ENCODE measurements at regions not wholly inside any gene's neighbourhood (a gene's known extent, or its start where the extent isn't known, plus 50 kb on each side); places are given as distances from the start of the nearest gene placed in this dataset.

GRCh38 chr13:47146136-47146535, 249.3 kb upstream of the HTR2A start:
- TF ChIP-seq, protein P1, sequence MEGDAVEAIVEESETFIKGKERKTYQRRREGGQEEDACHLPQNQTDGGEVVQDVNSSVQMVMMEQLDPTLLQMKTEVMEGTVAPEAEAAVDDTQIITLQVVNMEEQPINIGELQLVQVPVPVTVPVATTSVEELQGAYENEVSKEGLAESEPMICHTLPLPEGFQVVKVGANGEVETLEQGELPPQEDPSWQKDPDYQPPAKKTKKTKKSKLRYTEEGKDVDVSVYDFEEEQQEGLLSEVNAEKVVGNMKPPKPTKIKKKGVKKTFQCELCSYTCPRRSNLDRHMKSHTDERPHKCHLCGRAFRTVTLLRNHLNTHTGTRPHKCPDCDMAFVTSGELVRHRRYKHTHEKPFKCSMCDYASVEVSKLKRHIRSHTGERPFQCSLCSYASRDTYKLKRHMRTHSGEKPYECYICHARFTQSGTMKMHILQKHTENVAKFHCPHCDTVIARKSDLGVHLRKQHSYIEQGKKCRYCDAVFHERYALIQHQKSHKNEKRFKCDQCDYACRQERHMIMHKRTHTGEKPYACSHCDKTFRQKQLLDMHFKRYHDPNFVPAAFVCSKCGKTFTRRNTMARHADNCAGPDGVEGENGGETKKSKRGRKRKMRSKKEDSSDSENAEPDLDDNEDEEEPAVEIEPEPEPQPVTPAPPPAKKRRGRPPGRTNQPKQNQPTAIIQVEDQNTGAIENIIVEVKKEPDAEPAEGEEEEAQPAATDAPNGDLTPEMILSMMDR (IDR thresholded peaks at IDR 0.05) = no peak

DNA sequence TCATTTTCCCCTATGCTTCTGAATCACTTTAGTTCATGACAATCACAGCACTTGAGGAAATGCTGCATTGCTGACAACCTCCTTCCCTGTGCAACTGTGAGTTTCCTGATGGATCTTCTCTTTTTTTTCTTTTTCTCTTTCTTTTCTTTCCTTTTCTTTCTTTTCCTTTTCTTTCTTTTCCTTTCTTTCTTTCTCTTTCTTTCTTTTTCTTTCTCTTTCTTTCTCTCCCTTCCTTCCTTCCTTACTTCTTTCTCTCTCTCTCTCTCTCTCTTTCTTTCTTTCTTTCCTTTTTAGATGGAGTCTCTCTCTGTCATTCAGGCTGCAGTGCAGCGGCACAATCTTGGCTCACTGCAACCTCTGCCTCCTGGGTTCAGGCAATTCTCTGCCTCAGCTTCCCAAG, 247.9 kb upstream of the HTR2A start:
- TF ChIP-seq, protein P1 (IDR thresholded peaks at IDR 0.05) = no peak

DNA sequence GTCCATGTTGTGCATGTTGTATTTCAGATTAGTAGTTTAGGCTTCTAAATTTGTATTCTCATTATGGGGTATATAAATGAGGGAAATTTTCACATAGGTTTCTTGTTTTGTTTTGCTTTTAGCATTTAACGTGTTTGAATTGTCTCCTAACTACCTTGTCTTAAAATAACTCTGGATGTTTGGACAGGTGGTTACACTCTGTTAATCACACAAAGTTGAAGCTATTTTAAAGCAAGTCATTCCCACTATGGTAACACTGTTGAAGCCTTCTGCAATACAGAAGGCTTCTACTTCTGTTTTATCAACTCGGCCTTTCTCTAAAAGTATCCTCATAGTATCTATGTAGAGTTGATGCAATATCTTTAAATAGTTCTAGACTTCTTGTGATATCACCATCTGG, 245.3 kb upstream of the HTR2A start:
- TF ChIP-seq, protein P1 (IDR thresholded peaks at IDR 0.05) = no peak

DNA sequence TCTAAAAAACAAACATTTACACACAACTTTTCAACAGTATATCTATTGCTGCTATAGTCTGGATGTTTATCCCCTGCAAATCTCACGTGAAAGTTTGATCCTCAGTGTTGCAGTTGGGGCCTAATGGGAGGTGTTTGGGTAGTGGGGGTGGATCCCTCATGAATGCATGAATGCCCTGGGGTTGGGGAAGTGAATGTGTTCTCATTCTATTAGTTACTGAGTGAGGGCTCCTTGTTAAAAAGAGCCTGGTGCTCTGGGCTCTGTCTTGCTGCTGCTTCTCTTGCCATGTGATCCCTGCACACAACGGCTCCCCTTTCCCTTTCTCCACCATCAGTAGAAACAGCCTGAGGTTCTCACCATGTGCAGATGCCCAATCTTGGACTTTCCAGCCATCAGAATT, 242.7 kb upstream of the HTR2A start:
- TF ChIP-seq, protein P1 (IDR thresholded peaks at IDR 0.05) = no peak

- TF ChIP-seq, protein P1 (IDR thresholded peaks at IDR 0.05) = no peak
Measured at GRCh38 chr13:47136504-47136941, 239.7 kb upstream of the HTR2A start.

DNA sequence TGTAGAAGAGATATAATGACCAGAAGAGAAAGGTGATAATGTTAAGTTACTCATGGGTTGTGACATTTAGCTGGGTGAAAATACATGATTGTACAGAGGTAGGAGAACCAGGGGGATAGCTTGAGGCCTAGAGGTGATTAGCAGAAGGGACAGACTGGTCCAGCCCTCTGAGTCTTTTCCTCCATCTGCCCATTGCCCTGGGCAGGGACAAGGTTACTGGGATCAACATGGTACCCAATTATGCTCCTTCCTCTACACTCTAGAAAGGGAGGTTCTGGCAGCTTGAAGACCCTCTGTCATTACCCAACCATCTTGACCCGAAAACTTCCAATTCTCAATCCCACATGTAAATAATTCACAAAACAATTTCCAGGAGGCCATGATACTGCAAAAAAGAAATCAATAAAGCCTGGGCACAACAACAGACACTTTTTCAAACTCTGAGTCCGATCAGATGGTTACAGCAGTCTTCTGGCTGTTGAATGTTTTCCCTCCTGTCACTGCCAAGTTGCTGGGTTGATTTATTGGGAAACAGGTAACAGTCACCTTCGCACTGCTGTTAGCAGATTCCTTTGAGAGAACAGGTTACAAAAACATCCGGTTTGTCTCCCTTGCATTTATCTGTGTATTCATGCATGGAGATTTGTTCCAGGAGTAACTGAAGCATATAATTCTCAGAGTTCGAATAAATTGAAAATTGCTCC, 239.1 kb upstream of the HTR2A start:
- TF ChIP-seq, protein P1 (IDR thresholded peaks at IDR 0.05) = no peak

GRCh38 chr13:47134939-47135489, 238.2 kb upstream of the HTR2A start:
- TF ChIP-seq, protein P1 (IDR thresholded peaks at IDR 0.05) = no peak
